Mesenchymal stem cell (in vitro differentiated cells and primary cell): ENCODE measurements at regions not wholly inside any gene's neighbourhood (a gene's known extent, or its start where the extent isn't known, plus 50 kb on each side); places are given as distances from the start of the nearest gene placed in this dataset.

Source experiments
- DNase-seq: peaks from one replicate; pipeline ENCODE4 v3.0.0-alpha.2; 2013
- H2AFZ ChIP-seq: one replicate; pipeline ENCODE4 v1.6.1; 2013; ENCODE audit warnings: low read depth, mild to moderate bottlenecking, control low read depth, inconsistent platforms, low read length, moderate library complexity
- H2AK5ac ChIP-seq: 2 replicates; pipeline ENCODE4 v1.6.1; 2013; ENCODE audit warnings: low read length, moderate library complexity, mild to moderate bottlenecking, inconsistent platforms; ENCODE audit not compliant: severe bottlenecking
- H2BK120ac ChIP-seq: one replicate; pipeline ENCODE4 v1.6.1; 2013; ENCODE audit warnings: low read depth, mild to moderate bottlenecking, inconsistent platforms, low read length, moderate library complexity
- H2BK12ac ChIP-seq, 2 experiments: one replicate each; pipeline ENCODE4 v1.6.1; 2013; ENCODE audit warnings: inconsistent platforms in 2 of 2, low read length in 2 of 2, mild to moderate bottlenecking in 2 of 2, moderate library complexity in 2 of 2, control low read depth in 1 of 2
- H2BK15ac ChIP-seq: one replicate; pipeline ENCODE4 v1.6.1; 2013; ENCODE audit warnings: mild to moderate bottlenecking, low read depth, inconsistent platforms; ENCODE audit not compliant: poor library complexity, severe bottlenecking
- H2BK5ac ChIP-seq: 2 replicates; pipeline ENCODE4 v1.6.1; 2013; ENCODE audit warnings: low read depth, mild to moderate bottlenecking, low read length, control low read depth, inconsistent platforms; ENCODE audit not compliant: poor library complexity, severe bottlenecking
- H3K14ac ChIP-seq, 2 experiments: one replicate each; pipeline ENCODE4 v1.6.1; 2013; ENCODE audit warnings: inconsistent platforms in 2 of 2, low read length in 2 of 2, control low read depth in 1 of 2, mild to moderate bottlenecking in 1 of 2, moderate library complexity in 1 of 2
- H3K18ac ChIP-seq, 2 experiments: one replicate each; pipeline ENCODE4 v1.6.1; 2013; ENCODE audit warnings: inconsistent platforms in 2 of 2, low read length in 2 of 2, control low read depth in 1 of 2, low read depth in 1 of 2, mild to moderate bottlenecking in 1 of 2
- H3K23ac ChIP-seq, 2 experiments: one replicate each; pipeline ENCODE4 v1.6.1; 2013; ENCODE audit warnings: inconsistent platforms in 2 of 2, low read length in 2 of 2, mild to moderate bottlenecking in 2 of 2, moderate library complexity in 2 of 2, control low read depth in 1 of 2
- H3K27ac ChIP-seq: 2 replicates; pipeline ENCODE4 v1.5.1; 2013; ENCODE audit warnings: mild to moderate bottlenecking, moderate library complexity, low read length, control low read depth, inconsistent platforms; ENCODE audit not compliant: poor library complexity, severe bottlenecking
- H3K27me3 ChIP-seq, 2 experiments: 2 replicates each; pipeline versions ENCODE4 v1.6.1 to v1.7.0; 2013; ENCODE audit warnings: low read length in 2 of 2, mild to moderate bottlenecking in 2 of 2, moderate library complexity in 2 of 2, control low read depth in 1 of 2, inconsistent platforms in 1 of 2; ENCODE audit not compliant: control insufficient read depth in 1 of 2, insufficient read depth in 1 of 2
- H3K36me3 ChIP-seq, 2 experiments: 2 replicates each; pipeline versions ENCODE4 v1.6.1 to v1.7.0; 2013; ENCODE audit warnings: low read length in 2 of 2, control low read depth in 1 of 2, inconsistent platforms in 1 of 2, low read depth in 1 of 2, mild to moderate bottlenecking in 1 of 2; ENCODE audit not compliant: insufficient read depth in 2 of 2, control insufficient read depth in 1 of 2
- H3K4ac ChIP-seq, 2 experiments: one replicate each; pipeline ENCODE4 v1.6.1; 2013; ENCODE audit warnings: inconsistent platforms in 2 of 2, low read length in 2 of 2, mild to moderate bottlenecking in 2 of 2, moderate library complexity in 2 of 2, control low read depth in 1 of 2, low read depth in 1 of 2
- H3K4me1 ChIP-seq: 2 replicates; pipeline ENCODE4 v1.6.1; 2013; ENCODE audit warnings: low read depth, low read length, control low read depth; ENCODE audit not compliant: control insufficient read depth, insufficient read depth
- H3K4me2 ChIP-seq: 2 replicates; pipeline ENCODE4 v1.6.1; 2013; ENCODE audit warnings: low read length, mild to moderate bottlenecking, inconsistent platforms; ENCODE audit not compliant: poor library complexity, severe bottlenecking
- H3K4me3 ChIP-seq, 2 experiments: 2 replicates each; pipeline versions ENCODE4 v1.5.1 to v1.7.0; 2013; ENCODE audit warnings: low read length in 2 of 2, mild to moderate bottlenecking in 2 of 2, control low read depth in 1 of 2, low read depth in 1 of 2; ENCODE audit not compliant: insufficient read depth in 1 of 2
- H3K79me1 ChIP-seq: replicated peaks from 2 replicates; pipeline ENCODE4 v1.6.1; 2013; ENCODE audit warnings: mild to moderate bottlenecking, control low read depth, low read length, inconsistent platforms; ENCODE audit not compliant: poor library complexity, severe bottlenecking
- H3K9ac ChIP-seq: 2 replicates; pipeline ENCODE4 v1.7.0; 2013; ENCODE audit warnings: mild to moderate bottlenecking, low read length, moderate library complexity
- H3K9me3 ChIP-seq: 2 replicates; pipeline ENCODE4 v1.7.0; 2013; ENCODE audit warnings: mild to moderate bottlenecking, low read length; ENCODE audit not compliant: control insufficient read depth
- H4K8ac ChIP-seq: one replicate; pipeline ENCODE4 v1.6.1; 2013; ENCODE audit warnings: inconsistent platforms, mild to moderate bottlenecking, low read length, moderate library complexity
- H4K91ac ChIP-seq: one replicate; pipeline ENCODE4 v1.6.1; 2013; ENCODE audit warnings: mild to moderate bottlenecking, low read length, inconsistent platforms
- WGBS: methylation state at CpG from one replicate; pipeline ENCODE4 v1.1.7; 2013; ENCODE audit warnings: mixed read lengths; 5-methylcytosine and 5-hydroxymethylcytosine counted together

GRCh38 chr2:103167599-103167998 lies 405.8 kb downstream of the TMEM182 start:
- peak overlapping the region; percentile 68 for H2BK5ac ChIP-seq
- no peak overlapping the region for H3K4me2 ChIP-seq
- H3K4me1 ChIP-seq = peaks cover 8% of the 10 kb centered on the region
- no peaks in the 10 kb centered on the region for H3K36me3 ChIP-seq
- H3K9ac ChIP-seq = no peak overlapping the region
- H2BK120ac ChIP-seq = no peak overlapping the region
- peak overlapping the region; percentile 79 for H2AK5ac ChIP-seq
- peak overlapping the region; percentile 76 for H3K27ac ChIP-seq
- 92% methylated on average over 9 of the region's 9 CpGs for WGBS
- no peak overlapping the region for H3K4me3 ChIP-seq
- H3K14ac ChIP-seq = no peak overlapping the region
- H3K9me3 ChIP-seq = no peaks in the 10 kb centered on the region
- no peak overlapping the region for H4K91ac ChIP-seq
- no peak overlapping the region for H4K8ac ChIP-seq
- H2AFZ ChIP-seq = no peak overlapping the region
- no peak overlapping the region for H3K18ac ChIP-seq
- H3K23ac ChIP-seq = no peak overlapping the region
- H2BK12ac ChIP-seq = no peak overlapping the region
- DNase-seq = no peak
- no peaks in the 10 kb centered on the region for H3K79me1 ChIP-seq
- no peak overlapping the region for H2BK15ac ChIP-seq
- H3K27me3 ChIP-seq = no peaks in the 10 kb centered on the region
- no peak overlapping the region for H3K4ac ChIP-seq

GRCh38 chr2:103169861-103170260 lies 408.0 kb downstream of the TMEM182 start:
- Histone ChIP-seq H3K18ac (no peak overlapping the region), H2AFZ (no peak overlapping the region)
- no peak for DNase-seq

DNA sequence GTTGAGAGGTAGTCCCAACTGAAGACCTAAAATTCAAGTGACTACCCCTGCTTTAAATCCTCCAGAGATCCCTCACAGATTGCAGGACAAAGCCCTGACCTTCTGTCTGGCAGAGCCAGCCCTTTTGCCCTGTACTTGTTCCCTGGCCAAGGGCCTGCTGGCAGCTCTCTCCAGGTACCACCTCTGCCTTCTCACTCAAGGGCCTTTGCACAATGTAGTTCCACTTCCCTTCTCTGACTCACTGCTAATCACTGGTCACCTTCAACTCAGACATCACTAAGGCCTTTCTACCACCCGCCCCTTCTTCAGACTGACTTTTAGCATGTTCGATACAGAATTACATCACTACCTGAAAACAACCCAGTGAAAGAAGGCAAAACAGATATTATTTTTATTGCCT lies 411.0 kb downstream of the TMEM182 start:
- no peak for DNase-seq
- Histone ChIP-seq H3K18ac (no peak overlapping the region), H3K36me3 (no peaks in the 10 kb centered on the region), H3K14ac (no peak overlapping the region), H3K4me1 (peaks cover 2% of the 10 kb centered on the region), H3K9ac (no peak overlapping the region), H4K91ac (no peak overlapping the region), H2BK120ac (no peak overlapping the region), H3K4ac (no peak overlapping the region), H2BK5ac (no peak overlapping the region), H2BK12ac (no peak overlapping the region), H3K79me1 (no peaks in the 10 kb centered on the region), H3K23ac (no peak overlapping the region), H3K27ac (no peak overlapping the region), H4K8ac (no peak overlapping the region), H2AFZ (no peak overlapping the region), H2AK5ac (peak overlapping the region; percentile 29), H3K4me2 (no peak overlapping the region), H2BK15ac (no peak overlapping the region), H3K4me3 (no peak overlapping the region), H3K9me3 (no peaks in the 10 kb centered on the region), H3K27me3 (no peaks in the 10 kb centered on the region)
- WGBS = 83% methylated on average over 1 of the region's 2 CpGs

More at GRCh38 chr2:103169861-103170260, 408.0 kb downstream of the TMEM182 start:
- Histone ChIP-seq H2BK120ac (no peak overlapping the region), H3K36me3 (no peaks in the 10 kb centered on the region), H2BK5ac (no peak overlapping the region), H3K9me3 (no peaks in the 10 kb centered on the region), H3K79me1 (no peaks in the 10 kb centered on the region), H3K4me1 (peaks cover 10% of the 10 kb centered on the region), H3K14ac (no peak overlapping the region), H4K8ac (no peak overlapping the region), H3K9ac (no peak overlapping the region), H2BK12ac (no peak overlapping the region), H2BK15ac (no peak overlapping the region), H3K4ac (no peak overlapping the region), H3K4me3 (no peak overlapping the region), H4K91ac (no peak overlapping the region), H3K27me3 (no peaks in the 10 kb centered on the region), H3K23ac (no peak overlapping the region), H3K27ac (no peak overlapping the region), H3K4me2 (no peak overlapping the region), H2AK5ac (no peak overlapping the region)

DNA sequence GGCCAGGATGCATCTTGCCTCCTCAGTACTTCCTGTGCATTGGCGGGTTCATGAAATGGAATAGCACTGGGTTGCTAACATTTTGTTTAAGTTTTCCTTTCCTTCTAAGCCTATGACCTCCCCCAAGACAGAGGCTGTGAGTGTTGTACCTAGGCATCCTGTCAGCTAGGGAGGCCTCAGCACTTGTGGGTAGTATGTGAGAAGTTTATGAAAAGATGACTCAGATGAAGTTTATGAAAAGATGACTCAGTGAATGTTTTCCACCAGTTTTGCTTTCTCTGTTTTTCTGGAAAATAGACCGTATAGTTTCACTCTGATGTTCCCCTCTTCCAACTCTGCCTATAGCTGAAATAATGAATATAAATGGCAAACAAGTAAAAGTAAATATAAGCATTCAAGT lies 412.9 kb downstream of the TMEM182 start:
- Histone ChIP-seq H3K36me3 (no peaks in the 10 kb centered on the region), H2BK5ac (no peak overlapping the region), H4K91ac (no peak overlapping the region), H3K18ac (no peak overlapping the region), H2BK15ac (no peak overlapping the region), H3K9me3 (no peaks in the 10 kb centered on the region), H3K27me3 (no peaks in the 10 kb centered on the region), H3K4me3 (no peak overlapping the region), H3K14ac (no peak overlapping the region), H2BK12ac (no peak overlapping the region), H2BK120ac (no peak overlapping the region), H3K23ac (no peak overlapping the region), H3K9ac (no peak overlapping the region), H3K27ac (peak overlapping the region; percentile 39), H3K4ac (no peak overlapping the region), H3K4me2 (no peak overlapping the region), H3K4me1 (peaks cover 2% of the 10 kb centered on the region), H2AFZ (no peak overlapping the region), H4K8ac (no peak overlapping the region), H2AK5ac (no peak overlapping the region), H3K79me1 (no peaks in the 10 kb centered on the region)
- WGBS = 50% methylated on average over 1 of the region's 2 CpGs
- no peak for DNase-seq
